Fibroblast of pulmonary artery (primary cell): ENCODE measurements at regions not wholly inside any gene's neighbourhood (a gene's known extent, or its start where the extent isn't known, plus 50 kb on each side); places are given as distances from the start of the nearest gene placed in this dataset.
A peak's percentile ranks its signal among the peaks of the same experiment; 100 is the strongest.

Source experiments
- DNase-seq: peaks from one replicate; pipeline ENCODE4 v3.0.0-alpha.2; 2010; ENCODE audit warnings: low read depth
- H3K4me3 ChIP-seq: replicated peaks from 2 replicates; pipeline ENCODE4 v1.5.1; 2011; ENCODE audit warnings: low read depth, mild to moderate bottlenecking, control low read depth, low read length, moderate library complexity
- TF ChIP-seq, protein P1 (sequence below): IDR thresholded peaks from 2 replicates; pipeline ENCODE4 v1.5.1; 2011; ENCODE audit warnings: mild to moderate bottlenecking, control low read depth, low read length, inconsistent platforms; ENCODE audit errors: missing control alignments

DNA sequence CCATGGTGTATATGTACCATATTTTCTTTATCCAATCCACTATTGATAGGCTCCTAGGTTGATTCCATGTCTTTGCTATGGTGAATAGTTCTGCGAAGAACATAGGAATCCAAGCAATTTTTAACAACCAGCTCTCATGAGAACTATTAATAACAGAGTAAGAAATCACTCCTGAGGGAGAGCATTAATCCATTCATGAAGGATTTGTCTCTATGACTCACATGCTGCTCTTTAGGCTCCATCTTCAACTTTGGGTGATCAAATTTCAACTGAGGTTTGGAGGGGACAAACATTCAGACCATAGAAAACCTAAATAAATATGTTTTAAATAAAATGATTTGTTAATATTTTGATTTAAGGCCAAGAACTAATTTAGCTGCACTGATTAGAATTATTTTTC is 147.4 kb downstream of the NSUN3 start:
- no peak overlapping the region for H3K4me3 ChIP-seq
- TF ChIP-seq, protein P1, sequence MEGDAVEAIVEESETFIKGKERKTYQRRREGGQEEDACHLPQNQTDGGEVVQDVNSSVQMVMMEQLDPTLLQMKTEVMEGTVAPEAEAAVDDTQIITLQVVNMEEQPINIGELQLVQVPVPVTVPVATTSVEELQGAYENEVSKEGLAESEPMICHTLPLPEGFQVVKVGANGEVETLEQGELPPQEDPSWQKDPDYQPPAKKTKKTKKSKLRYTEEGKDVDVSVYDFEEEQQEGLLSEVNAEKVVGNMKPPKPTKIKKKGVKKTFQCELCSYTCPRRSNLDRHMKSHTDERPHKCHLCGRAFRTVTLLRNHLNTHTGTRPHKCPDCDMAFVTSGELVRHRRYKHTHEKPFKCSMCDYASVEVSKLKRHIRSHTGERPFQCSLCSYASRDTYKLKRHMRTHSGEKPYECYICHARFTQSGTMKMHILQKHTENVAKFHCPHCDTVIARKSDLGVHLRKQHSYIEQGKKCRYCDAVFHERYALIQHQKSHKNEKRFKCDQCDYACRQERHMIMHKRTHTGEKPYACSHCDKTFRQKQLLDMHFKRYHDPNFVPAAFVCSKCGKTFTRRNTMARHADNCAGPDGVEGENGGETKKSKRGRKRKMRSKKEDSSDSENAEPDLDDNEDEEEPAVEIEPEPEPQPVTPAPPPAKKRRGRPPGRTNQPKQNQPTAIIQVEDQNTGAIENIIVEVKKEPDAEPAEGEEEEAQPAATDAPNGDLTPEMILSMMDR = no peak
- no peak for DNase-seq

DNA sequence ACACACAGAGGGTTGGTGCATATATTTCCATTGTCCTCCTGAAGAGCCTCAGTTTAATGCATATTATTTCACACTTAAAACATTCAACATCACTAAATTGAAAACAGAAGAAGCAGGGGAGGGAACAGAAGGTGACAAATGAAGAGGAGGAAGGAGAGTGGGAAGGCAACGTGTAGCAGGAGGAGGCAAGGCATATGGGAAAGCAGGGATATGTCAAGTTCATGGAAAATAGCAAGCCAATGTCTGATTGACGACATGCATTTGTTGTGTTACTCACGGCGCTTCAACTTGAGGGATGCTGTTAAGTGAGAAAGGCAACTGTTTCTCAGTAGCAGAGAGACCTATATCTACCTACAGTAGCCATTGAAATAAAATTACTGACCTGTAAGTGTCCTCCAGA is 154.5 kb downstream of the NSUN3 start:
- no peak overlapping the region for H3K4me3 ChIP-seq
- TF ChIP-seq, protein P1 = no peak
- no peak for DNase-seq

- no peak for DNase-seq
- TF ChIP-seq, protein P1 = no peak
- H3K4me3 ChIP-seq = no peak overlapping the region
Observed at GRCh38 chr3:94220426-94220825, 157.6 kb downstream of the NSUN3 start.

DNA sequence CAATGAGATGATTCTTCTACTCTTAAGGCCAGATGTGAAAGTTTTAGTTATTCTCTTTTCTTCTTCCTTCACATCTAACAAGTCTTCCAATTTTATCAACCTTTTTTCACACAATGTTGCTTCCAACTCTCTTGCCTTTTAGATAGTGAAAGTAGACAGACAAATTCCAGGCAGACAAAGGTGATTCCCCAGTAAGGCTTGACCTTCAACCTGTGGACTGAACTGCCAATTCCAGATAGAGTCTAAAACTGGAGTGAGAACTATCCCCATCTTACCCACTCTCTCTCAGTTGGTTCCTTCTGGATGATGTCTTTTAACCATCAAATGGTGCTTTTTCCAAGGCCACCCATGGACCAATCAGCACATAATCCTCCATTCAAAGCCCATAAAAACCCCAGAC is 159.0 kb downstream of the NSUN3 start:
- TF ChIP-seq, protein P1 = no peak
- no peak overlapping the region for H3K4me3 ChIP-seq
- DNase-seq = no peak

- TF ChIP-seq, protein P1 = no peak
- DNase-seq = peak; percentile 11
- H3K4me3 ChIP-seq = no peak overlapping the region
Observed at GRCh38 chr3:94225148-94225865, 162.4 kb downstream of the NSUN3 start.

GRCh38 chr3:94226078-94226477 is 163.2 kb downstream of the NSUN3 start:
- TF ChIP-seq, protein P1 = no peak
- H3K4me3 ChIP-seq = no peak overlapping the region
- DNase-seq = peak; percentile 50

GRCh38 chr3:94232921-94233320 is 170.1 kb downstream of the NSUN3 start:
- TF ChIP-seq, protein P1 = no peak
- no peak for DNase-seq
- no peak overlapping the region for H3K4me3 ChIP-seq
